HUES64 (cell line): ENCODE measurements at regions not wholly inside any gene's neighbourhood (a gene's known extent, or its start where the extent isn't known, plus 50 kb on each side); places are given as distances from the start of the nearest gene placed in this dataset.

Experiments
- H3K27ac ChIP-seq: 2 replicates; pipeline ENCODE4 v1.7.0; 2013; ENCODE audit warnings: low read depth, low read length, inconsistent platforms
- H3K27me3 ChIP-seq: 2 replicates; pipeline ENCODE4 v1.6.1; 2013; ENCODE audit warnings: mild to moderate bottlenecking, low read length; ENCODE audit not compliant: insufficient read depth
- H3K36me3 ChIP-seq: 2 replicates; pipeline ENCODE4 v1.6.1; 2013; ENCODE audit warnings: mild to moderate bottlenecking, low read length; ENCODE audit not compliant: insufficient read depth
- H3K4me1 ChIP-seq: 2 replicates; pipeline ENCODE4 v1.6.1; 2013; ENCODE audit warnings: mild to moderate bottlenecking, low read length, moderate library complexity; ENCODE audit not compliant: insufficient read depth
- H3K4me3 ChIP-seq: 2 replicates; pipeline ENCODE4 v1.5.1; 2013; ENCODE audit warnings: mild to moderate bottlenecking, low read length, moderate library complexity
- H3K9ac ChIP-seq: 2 replicates; pipeline ENCODE4 v1.6.1; 2013; ENCODE audit warnings: mild to moderate bottlenecking, low read depth, low read length
- H3K9me3 ChIP-seq: 2 replicates; pipeline ENCODE4 v1.6.1; 2013; ENCODE audit warnings: low read depth, low read length; ENCODE audit not compliant: insufficient read depth
- WGBS: fragments of 150-250, 120-280 bp; methylation state at CpG from one replicate; pipeline ENCODE4 v1.1.7; 2013; ENCODE audit warnings: missing lambda C conversion rate; 5-methylcytosine and 5-hydroxymethylcytosine counted together

DNA sequence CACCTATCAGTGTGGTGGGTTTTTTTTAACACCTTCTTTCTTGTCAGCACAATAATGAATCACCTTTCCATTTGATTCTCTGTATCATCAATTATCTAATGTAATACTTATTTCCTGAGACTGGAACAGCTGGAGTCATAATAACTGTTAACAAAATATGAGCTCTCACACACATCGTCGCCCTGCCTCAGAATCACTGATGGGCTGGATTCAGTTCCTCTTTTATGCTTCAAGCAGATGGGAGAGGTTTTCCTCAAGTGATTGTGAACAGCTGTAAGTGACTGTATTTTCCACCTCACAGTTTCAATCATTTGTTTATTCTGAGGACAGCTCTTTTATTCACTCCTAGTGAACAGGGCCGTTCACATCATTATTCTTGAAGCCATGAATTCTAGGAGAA lies 330.2 kb downstream of the DSC3 start:
- no peaks in the 10 kb centered on the region for H3K27me3 ChIP-seq
- no peak overlapping the region for H3K4me3 ChIP-seq
- no peak overlapping the region for H3K27ac ChIP-seq
- H3K9ac ChIP-seq = no peak overlapping the region
- no peaks in the 10 kb centered on the region for H3K4me1 ChIP-seq
- WGBS = 97% methylated on average over 3 of the region's 3 CpGs
- H3K36me3 ChIP-seq = no peaks in the 10 kb centered on the region
- H3K9me3 ChIP-seq = no peaks in the 10 kb centered on the region

DNA sequence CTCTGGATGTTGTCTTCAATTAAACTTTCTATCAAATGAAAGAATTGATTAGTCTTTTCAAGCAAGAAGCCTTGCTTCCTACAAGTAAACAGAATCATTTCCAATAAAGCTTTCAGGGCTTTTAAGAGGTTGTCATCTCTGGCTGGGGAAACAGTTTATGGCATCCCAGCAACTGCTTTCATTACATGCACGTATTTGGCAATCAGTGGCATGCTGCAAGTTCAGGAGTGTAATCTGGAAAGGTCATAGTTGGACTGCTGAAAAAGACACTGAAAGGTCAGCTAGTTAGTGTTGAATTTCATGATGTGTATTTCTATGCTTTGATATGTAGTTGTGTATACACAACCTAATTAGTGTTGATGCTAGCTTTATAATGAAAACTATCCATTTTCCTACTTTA lies 332.9 kb downstream of the DSC3 start:
- H3K9ac ChIP-seq = no peak overlapping the region
- 91% methylated on average over 1 of the region's 1 CpG for WGBS
- no peaks in the 10 kb centered on the region for H3K36me3 ChIP-seq
- H3K4me3 ChIP-seq = no peak overlapping the region
- no peak overlapping the region for H3K27ac ChIP-seq
- H3K4me1 ChIP-seq = no peaks in the 10 kb centered on the region
- H3K9me3 ChIP-seq = no peaks in the 10 kb centered on the region
- H3K27me3 ChIP-seq = no peaks in the 10 kb centered on the region

DNA sequence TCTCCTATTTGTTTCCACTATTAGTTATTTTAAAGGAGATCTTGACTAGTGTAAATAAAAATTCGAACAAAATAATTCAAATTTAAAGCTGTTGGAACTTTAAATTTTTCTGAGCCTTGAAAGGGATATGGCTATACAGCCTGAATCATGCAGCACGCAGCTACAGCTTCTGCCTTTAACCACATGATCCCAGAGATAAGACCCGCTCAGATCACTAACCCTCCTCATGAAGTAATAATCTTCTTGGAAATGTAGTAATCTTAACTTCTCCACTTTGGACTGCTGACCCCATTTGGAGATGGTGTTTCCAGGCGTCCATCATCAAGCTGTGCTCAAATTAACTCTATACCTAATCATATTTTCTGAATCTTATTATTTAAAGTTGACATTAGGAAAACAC lies 336.6 kb downstream of the DSC3 start:
- Histone ChIP-seq H3K9me3 (no peaks in the 10 kb centered on the region), H3K36me3 (no peaks in the 10 kb centered on the region), H3K4me1 (no peaks in the 10 kb centered on the region), H3K9ac (no peak overlapping the region), H3K27me3 (no peaks in the 10 kb centered on the region), H3K27ac (no peak overlapping the region), H3K4me3 (no peak overlapping the region)
- 94% methylated on average over 4 of the region's 4 CpGs for WGBS

DNA sequence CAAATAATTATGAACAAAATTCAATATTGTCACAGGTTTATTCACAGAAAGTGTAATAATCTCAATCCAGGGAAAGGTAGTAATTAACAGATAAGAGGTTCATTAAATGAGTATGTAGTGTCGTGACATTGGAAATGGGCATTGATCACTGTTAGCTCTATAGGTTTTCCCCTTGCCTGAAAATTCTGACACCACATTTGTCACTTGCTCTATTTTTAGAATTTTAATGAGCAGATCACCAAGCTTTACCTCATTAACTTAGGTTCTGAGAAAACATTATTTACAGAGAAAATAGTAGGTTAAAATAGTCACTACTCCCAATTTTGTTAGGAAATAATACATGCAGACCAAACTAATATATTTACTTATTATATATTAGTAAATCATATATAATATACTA lies 344.0 kb downstream of the DSC3 start:
- no peaks in the 10 kb centered on the region for H3K9me3 ChIP-seq

DNA sequence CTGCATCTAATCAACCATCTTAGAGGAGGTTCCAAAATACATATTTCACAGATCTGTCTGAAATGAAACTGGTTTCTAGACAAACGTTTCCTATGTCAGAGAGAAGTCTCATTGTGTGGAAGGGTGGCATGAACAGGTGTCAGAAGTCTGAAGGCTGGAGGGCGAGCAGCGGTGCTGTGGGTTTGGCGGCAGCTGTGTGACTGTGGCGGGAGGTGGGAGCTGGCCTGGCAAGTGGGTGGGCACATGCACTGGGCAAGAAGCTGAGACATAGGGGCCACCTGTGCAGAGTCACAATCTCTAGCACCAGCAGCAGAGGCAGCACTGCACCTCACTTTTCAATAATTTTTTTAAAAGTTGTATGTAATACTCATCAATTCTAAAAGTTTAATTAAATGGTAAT lies 346.3 kb downstream of the DSC3 start:
- H3K9ac ChIP-seq = no peak overlapping the region
- H3K9me3 ChIP-seq = no peaks in the 10 kb centered on the region
- 96% methylated on average over 5 of the region's 5 CpGs for WGBS
- no peak overlapping the region for H3K4me3 ChIP-seq
- H3K27ac ChIP-seq = no peak overlapping the region
- H3K4me1 ChIP-seq = no peaks in the 10 kb centered on the region
- no peaks in the 10 kb centered on the region for H3K27me3 ChIP-seq
- no peaks in the 10 kb centered on the region for H3K36me3 ChIP-seq

More for the DNA sequence above, 344.0 kb downstream of the DSC3 start:
- Histone ChIP-seq H3K4me3 (no peak overlapping the region), H3K36me3 (no peaks in the 10 kb centered on the region), H3K9ac (no peak overlapping the region), H3K27ac (no peak overlapping the region), H3K4me1 (no peaks in the 10 kb centered on the region), H3K27me3 (no peaks in the 10 kb centered on the region)
- WGBS = 93% methylated on average over 1 of the region's 1 CpG

DNA sequence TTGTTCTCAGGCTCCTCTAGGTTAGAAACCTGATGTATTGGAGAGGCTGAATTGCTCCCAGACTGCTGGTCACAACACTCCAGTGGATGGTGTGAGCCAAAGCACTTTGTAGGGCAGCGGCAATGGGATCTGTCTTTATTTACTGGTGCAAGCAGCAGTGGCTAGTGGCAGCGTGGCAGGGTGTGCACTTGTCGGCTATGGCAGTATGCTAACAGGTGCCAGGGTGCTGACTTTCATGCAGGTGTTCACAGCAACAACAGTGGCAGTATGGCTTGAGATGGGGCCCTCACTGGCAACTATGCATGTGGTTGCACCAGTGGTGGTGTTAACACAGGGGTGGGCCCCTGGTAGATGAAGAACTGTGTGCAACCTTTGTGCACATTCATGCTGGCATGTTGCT lies 347.8 kb downstream of the DSC3 start:
- Histone ChIP-seq H3K4me3 (no peak overlapping the region), H3K9ac (no peak overlapping the region), H3K4me1 (no peaks in the 10 kb centered on the region), H3K9me3 (no peaks in the 10 kb centered on the region), H3K36me3 (no peaks in the 10 kb centered on the region), H3K27me3 (no peaks in the 10 kb centered on the region), H3K27ac (no peak overlapping the region)
- WGBS = 96% methylated on average over 3 of the region's 3 CpGs

DNA sequence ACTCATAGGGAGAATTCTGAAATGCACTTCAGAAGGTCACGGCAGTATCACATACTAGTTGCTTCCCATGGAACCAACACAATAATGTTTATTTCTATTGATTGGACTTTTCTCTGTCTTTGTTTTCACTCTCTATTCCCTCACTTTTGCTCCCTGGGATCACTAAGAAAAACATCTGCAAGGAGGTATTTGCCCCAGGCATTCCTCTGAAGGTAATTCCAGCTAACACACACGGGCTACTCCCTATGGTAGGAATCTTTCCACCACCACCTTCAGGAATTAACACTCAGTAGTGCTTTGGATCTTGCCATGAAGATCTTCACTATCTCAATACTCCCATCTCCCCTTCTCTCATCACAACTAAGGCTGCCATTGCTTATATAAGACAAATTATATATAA lies 353.3 kb downstream of the DSC3 start:
- WGBS = 94% methylated on average over 2 of the region's 2 CpGs
- Histone ChIP-seq H3K4me3 (no peak overlapping the region), H3K36me3 (no peaks in the 10 kb centered on the region), H3K27me3 (no peaks in the 10 kb centered on the region), H3K4me1 (0 out of 2 replicates have a peak, but pooled peaks cover 5% of the 10 kb centered on the region), H3K9me3 (no peaks in the 10 kb centered on the region), H3K27ac (no peak overlapping the region), H3K9ac (no peak overlapping the region)

DNA sequence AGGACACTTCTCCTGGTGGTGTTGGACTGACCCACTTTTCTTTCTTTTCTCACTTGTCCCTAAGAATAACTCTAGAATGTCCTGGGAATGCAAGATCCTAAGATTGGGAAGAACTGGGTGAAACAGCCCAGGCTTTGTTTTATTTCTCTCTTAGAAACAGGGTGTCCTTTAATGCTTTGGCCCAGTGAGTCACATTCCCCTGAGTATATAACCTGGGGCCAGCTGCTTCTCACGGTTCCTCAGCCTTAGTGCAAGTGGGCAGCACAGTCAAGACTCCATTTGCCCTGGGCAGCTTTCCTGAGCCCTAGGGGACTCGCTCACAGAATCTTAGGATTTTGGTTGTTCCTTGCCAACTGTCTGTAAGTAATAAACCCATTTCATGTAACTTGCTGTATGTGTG lies 355.0 kb downstream of the DSC3 start:
- no peak overlapping the region for H3K27ac ChIP-seq
- no peak overlapping the region for H3K4me3 ChIP-seq
- WGBS = 94% methylated on average over 2 of the region's 2 CpGs
- no peaks in the 10 kb centered on the region for H3K36me3 ChIP-seq
- no peaks in the 10 kb centered on the region for H3K9me3 ChIP-seq
- H3K9ac ChIP-seq = no peak overlapping the region
- H3K27me3 ChIP-seq = no peaks in the 10 kb centered on the region
- 0 out of 2 replicates have a peak, but pooled peaks cover 5% of the 10 kb centered on the region for H3K4me1 ChIP-seq

DNA sequence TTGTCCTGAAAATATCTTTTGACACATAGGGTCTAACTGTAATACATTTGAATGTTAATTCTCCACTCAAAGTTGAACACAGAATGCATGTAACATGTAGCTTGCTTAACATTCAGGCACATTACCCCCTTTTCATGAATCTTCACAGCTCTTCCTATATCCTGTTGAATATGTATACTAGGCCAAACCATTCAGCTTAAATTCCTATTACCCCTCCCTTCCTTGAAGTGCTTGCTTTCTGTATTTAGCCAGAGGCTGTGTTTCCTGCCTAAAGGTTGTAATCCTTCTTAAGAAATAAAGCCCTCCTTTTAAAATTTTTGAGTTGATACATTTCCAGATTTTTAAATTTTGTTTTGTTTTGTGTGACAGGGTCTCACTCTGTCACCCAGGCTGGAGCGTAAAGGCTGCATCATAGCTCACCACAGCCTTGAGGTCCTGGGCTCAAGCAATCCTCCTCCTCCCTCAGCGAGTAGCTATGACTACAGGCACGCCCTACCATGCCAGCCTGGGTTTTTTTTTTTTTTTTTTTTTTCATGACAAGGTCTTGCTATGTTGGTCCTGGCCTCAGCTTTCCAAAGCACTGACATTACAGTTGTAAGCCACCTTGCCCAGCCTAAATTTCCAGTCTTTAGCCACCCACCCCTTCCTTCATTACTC lies 357.6 kb downstream of the DSC3 start:
- Histone ChIP-seq H3K4me1 (0 out of 2 replicates have a peak, but pooled peaks cover 5% of the 10 kb centered on the region), H3K9me3 (no peaks in the 10 kb centered on the region), H3K27me3 (no peaks in the 10 kb centered on the region), H3K4me3 (no peak overlapping the region), H3K27ac (no peak overlapping the region), H3K9ac (no peak overlapping the region), H3K36me3 (no peaks in the 10 kb centered on the region)
- WGBS = 41% methylated on average over 3 of the region's 3 CpGs

DNA sequence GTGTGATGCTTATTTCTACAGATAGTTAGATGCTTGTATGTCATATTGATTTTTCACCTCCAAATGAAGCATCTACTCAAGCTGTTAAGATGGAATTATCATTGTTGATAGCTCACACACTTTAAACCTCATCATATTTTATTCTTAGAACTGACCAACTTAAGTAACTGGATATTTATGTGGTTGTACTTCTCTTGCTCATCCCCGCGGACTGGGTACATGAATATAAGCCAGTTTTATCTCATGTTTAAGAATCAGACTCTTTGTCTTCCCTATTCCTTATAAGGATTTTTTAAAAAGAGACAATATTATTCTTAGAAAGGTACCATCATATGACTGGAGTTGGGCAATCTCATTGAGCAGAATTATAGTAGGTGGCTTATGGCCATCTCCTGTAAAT lies 358.7 kb downstream of the DSC3 start:
- H3K4me1 ChIP-seq = 0 out of 2 replicates have a peak, but pooled peaks cover 5% of the 10 kb centered on the region
- H3K9me3 ChIP-seq = no peaks in the 10 kb centered on the region
- no peak overlapping the region for H3K27ac ChIP-seq
- H3K9ac ChIP-seq = no peak overlapping the region
- H3K36me3 ChIP-seq = no peaks in the 10 kb centered on the region
- no peaks in the 10 kb centered on the region for H3K27me3 ChIP-seq
- H3K4me3 ChIP-seq = no peak overlapping the region
- no CpG with 5 or more reads among the region's 2 CpGs for WGBS

DNA sequence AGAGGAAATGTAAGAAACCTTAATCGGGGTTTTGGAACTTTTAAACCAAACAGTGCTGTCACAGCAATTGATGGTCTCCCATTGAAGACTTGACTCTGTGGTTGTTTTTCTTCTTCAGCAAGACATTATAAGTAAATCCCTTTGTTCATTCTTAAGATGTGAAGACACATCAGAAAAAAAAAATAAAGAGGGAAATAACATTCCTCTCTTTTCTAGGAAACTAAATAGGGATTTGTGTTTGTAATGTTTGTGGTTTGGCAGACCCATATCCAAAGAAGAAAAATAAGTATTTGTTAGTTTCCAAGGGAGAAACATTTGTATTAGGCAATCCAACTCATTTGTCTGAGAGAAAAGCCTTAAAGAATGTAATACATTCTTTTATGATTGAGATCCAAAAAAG lies 359.9 kb downstream of the DSC3 start:
- WGBS = 93% methylated on average over 1 of the region's 1 CpG

More for the DNA sequence above, 359.9 kb downstream of the DSC3 start:
- Histone ChIP-seq H3K27me3 (no peaks in the 10 kb centered on the region), H3K4me1 (0 out of 2 replicates have a peak, but pooled peaks cover 5% of the 10 kb centered on the region), H3K27ac (no peak overlapping the region), H3K36me3 (no peaks in the 10 kb centered on the region), H3K4me3 (no peak overlapping the region), H3K9ac (no peak overlapping the region), H3K9me3 (no peaks in the 10 kb centered on the region)
